Endothelial cell of umbilical vein (primary cell): ENCODE measurements at regions not wholly inside any gene's neighbourhood (a gene's known extent, or its start where the extent isn't known, plus 50 kb on each side); places are given as distances from the start of the nearest gene placed in this dataset.

Experiments
- BruUV-seq: library from RNA; stranded (reverse); fragments of 400-500 nt; replicated peaks from 2 replicates; lab custom pipeline; 2021; lab: Mats Ljungman, UMichigan
- CTCF ChIA-PET: fragments of 300-600, 350-600 bp; sonication (Branson Sonifier 250); formaldehyde crosslinking; loops from one replicate; lab custom pipeline; 2021; ENCODE audit warnings: antibody characterized with exemption, inconsistent platforms; lab: Charles Lee
- POLR2A ChIA-PET: fragments of 300-600, 350-600 bp; sonication (Branson Sonifier 250); formaldehyde crosslinking; loops from one replicate; lab custom pipeline; 2021; ENCODE audit warnings: antibody characterized with exemption, inconsistent platforms; lab: Charles Lee
- DNase-seq: peaks from one replicate; pipeline ENCODE4 v3.0.0-alpha.2; 2011; ENCODE audit warnings: low read depth, low spot score
- FAIRE-seq: peaks from 2 replicates; lab custom pipeline; 2011; peaks lifted over from hg19 to GRCh38; lab: Jason Lieb, UNC
- H2AFZ ChIP-seq: 2 replicates; pipeline ENCODE4 v1.6.0; 2012; ENCODE audit warnings: low read depth, low read length, control low read depth, inconsistent platforms
- H3K27ac ChIP-seq: 2 replicates; pipeline ENCODE4 v1.5.1; 2011; ENCODE audit warnings: low read depth, mild to moderate bottlenecking, control low read depth, low read length, moderate library complexity; ENCODE audit not compliant: insufficient read depth
- H3K27me3 ChIP-seq, 2 experiments: 2 replicates each; pipeline versions ENCODE4 v1.6.0 to v1.6.1; 2011; ENCODE audit warnings: low read length in 2 of 2, mixed read lengths in 1 of 2; ENCODE audit not compliant: control insufficient read depth in 2 of 2, insufficient read depth in 2 of 2
- H3K36me3 ChIP-seq, 2 experiments: 2 replicates in 1 of 2; 3 replicates in 1 of 2; pipeline ENCODE4 v1.5.1; 2011; ENCODE audit warnings: low read length in 2 of 2, mild to moderate bottlenecking in 1 of 2, moderate library complexity in 1 of 2; ENCODE audit not compliant: control insufficient read depth in 2 of 2, insufficient read depth in 2 of 2; ENCODE audit errors: extremely low read depth in 1 of 2
- H3K4me1 ChIP-seq: 3 replicates; pipeline ENCODE4 v1.5.1; 2011; ENCODE audit warnings: mild to moderate bottlenecking, low read length; ENCODE audit not compliant: control insufficient read depth, insufficient read depth; ENCODE audit errors: extremely low read depth
- H3K4me2 ChIP-seq: 2 replicates; pipeline ENCODE4 v1.6.1; 2011; ENCODE audit warnings: low read length, control low read depth, mixed read lengths; ENCODE audit not compliant: insufficient read depth
- H3K4me3 ChIP-seq, 3 experiments: fragments of 200-600 bp in 1 of 3; sonication (generic), shearing (Covaris generic) in 1 of 3; replicated peaks in 1 of 3; 2 replicates each; pipeline ENCODE4 v1.5.1; 2011 to 2016; ENCODE audit warnings: control low read depth in 3 of 3, low read length in 3 of 3, mild to moderate bottlenecking in 2 of 3, inconsistent platforms in 1 of 3, low read depth in 1 of 3, moderate library complexity in 1 of 3; ENCODE audit not compliant: insufficient read depth in 1 of 3
- H3K79me2 ChIP-seq: 2 replicates; pipeline ENCODE4 v1.6.0; 2012; ENCODE audit warnings: low read length, inconsistent platforms; ENCODE audit not compliant: control insufficient read depth, insufficient read depth
- H3K9ac ChIP-seq: replicated peaks from 2 replicates; pipeline ENCODE3; 2011; ENCODE audit warnings: low read length, control low read depth; ENCODE audit not compliant: insufficient read depth; ENCODE audit errors: extremely low read depth
- H3K9me1 ChIP-seq: replicated peaks from 3 replicates; pipeline ENCODE4 v1.6.0; 2011; ENCODE audit warnings: mild to moderate bottlenecking, low read length; ENCODE audit not compliant: control insufficient read depth, insufficient read depth; ENCODE audit errors: extremely low read depth
- H3K9me3 ChIP-seq: replicated peaks from 2 replicates; pipeline ENCODE4 v1.5.1; 2012; ENCODE audit warnings: low read length, inconsistent platforms; ENCODE audit not compliant: control insufficient read depth, insufficient read depth
- H4K20me1 ChIP-seq: replicated peaks from 2 replicates; pipeline ENCODE3; 2011; ENCODE audit warnings: mild to moderate bottlenecking, low read length; ENCODE audit not compliant: control insufficient read depth, insufficient read depth; ENCODE audit errors: extremely low read depth
- CTCF ChIP-seq, 2 donors: IDR thresholded peaks; 1 replicate in 1 of 2; 2 replicates in 1 of 2; pipeline ENCODE4 v1.5.1; 2011; ENCODE audit warnings: low read length in 2 of 2, mild to moderate bottlenecking in 2 of 2, moderate library complexity in 2 of 2, control low read depth in 1 of 2, inconsistent platforms in 1 of 2, low read depth in 1 of 2; ENCODE audit not compliant: insufficient read depth in 1 of 2; ENCODE audit errors: extremely low read depth in 1 of 2
- EZH2 ChIP-seq: IDR thresholded peaks from 2 replicates; pipeline ENCODE4 v1.6.1; 2012; ENCODE audit warnings: borderline replicate concordance, low read depth, mild to moderate bottlenecking, moderate library complexity, low read length, inconsistent platforms; ENCODE audit not compliant: severe bottlenecking
- FOS ChIP-seq: IDR thresholded peaks from 2 replicates; pipeline ENCODE4 v1.6.1; 2011; ENCODE audit warnings: mild to moderate bottlenecking, low read length, moderate library complexity, borderline replicate concordance; ENCODE audit not compliant: insufficient read depth
- GATA2 ChIP-seq: IDR thresholded peaks from 2 replicates; pipeline ENCODE4 v1.7.0; 2011; ENCODE audit warnings: low read depth, mild to moderate bottlenecking, moderate library complexity, mixed read lengths, low read length; ENCODE audit not compliant: insufficient read length, insufficient read depth
- JUN ChIP-seq: IDR thresholded peaks from 2 replicates; pipeline ENCODE4 v1.6.1; 2011; ENCODE audit warnings: borderline replicate concordance, low read depth; ENCODE audit not compliant: insufficient read length, insufficient read depth
- MAX ChIP-seq: IDR thresholded peaks from 2 replicates; pipeline ENCODE4 v1.6.1; 2011; ENCODE audit not compliant: insufficient read depth, insufficient read length
- MYC ChIP-seq: IDR thresholded peaks from one replicate; pipeline ENCODE4 v1.6.1; 2011; ENCODE audit warnings: mild to moderate bottlenecking, low read depth, low read length
- POLR2A ChIP-seq: IDR thresholded peaks from 2 replicates; pipeline ENCODE4 v1.6.1; 2012; ENCODE audit warnings: low read depth, mild to moderate bottlenecking, control low read depth, low read length
- POLR2AphosphoS5 ChIP-seq: IDR thresholded peaks from 2 replicates; pipeline ENCODE4 v1.6.1; 2012; ENCODE audit warnings: low read depth, mild to moderate bottlenecking, control low read depth, low read length, moderate library complexity; ENCODE audit not compliant: insufficient read depth
- dilution Hi-C: fragments of 300-500 bp; cut with MboI; formaldehyde crosslinking; loops from one replicate; pipeline ENCODE4 v1.15.0; 2019; ENCODE audit warnings: low sequenced_read_pairs; ENCODE audit not compliant: extremely low pct_ligation_motif_present
- intact Hi-C: fragments of 100-400 bp; cut with micrococcal nuclease; formaldehyde crosslinking; loops from one replicate; pipeline ENCODE4 v1.10.0; 2022

GRCh38 chr12:20272161-20272560 lies 96.2 kb upstream of the PDE3A start:
- no TSS peak for BruUV-seq
- DNase-seq (no peak), FAIRE-seq (no peak)
- Histone ChIP-seq H3K9me3 (no peaks in the 10 kb centered on the region), H3K36me3 (no peaks in the 10 kb centered on the region), H3K27me3 (no peaks in the 10 kb centered on the region), H3K9ac (no peak overlapping the region), H3K27ac (no peak overlapping the region), H2AFZ (no peak overlapping the region), H3K4me1 (no peaks in the 10 kb centered on the region), H4K20me1 (no peaks in the 10 kb centered on the region), H3K9me1 (no peaks in the 10 kb centered on the region), H3K79me2 (no peaks in the 10 kb centered on the region), H3K4me2 (no peak overlapping the region), H3K4me3 (no peak overlapping the region)
- TF ChIP-seq EZH2, result no peak
- no peak for TF ChIP-seq MYC
- TF ChIP-seq FOS, result no peak
- TF ChIP-seq CTCF (IDR thresholded peaks at IDR 0.05; ENCODE audit: extremely low read depth in 1 of 2, insufficient read depth in 1 of 2, low read depth in 1 of 2, low read length in 2 of 2), result no peak
- no peak for TF ChIP-seq POLR2AphosphoS5
- no peak for TF ChIP-seq POLR2A
- TF ChIP-seq MAX, result no peak
- no peak for TF ChIP-seq GATA2
- TF ChIP-seq JUN, result no peak
- ChIA-PET POLR2A (no interaction called here), CTCF (interaction anchor here (1.0 kb wide), 1 partner anchor 11 kb away, joined by 3 read pairs; no protein-coding TSS in a partner anchor)
- dilution Hi-C loops (no loop called here), intact Hi-C loops (no loop called here)
